Chondrocyte (in vitro differentiated cells): ENCODE measurements at regions not wholly inside any gene's neighbourhood (a gene's known extent, or its start where the extent isn't known, plus 50 kb on each side); places are given as distances from the start of the nearest gene placed in this dataset.

ENCODE experiments used
- DNase-seq: peaks from one replicate; pipeline ENCODE4 v3.0.0; 2021; ENCODE audit warnings: mixed read lengths, low spot score
- H3K27ac Mint-ChIP-seq: one replicate; pipeline ENCODE4 v1.8.0; 2021; ENCODE audit warnings: mild to moderate bottlenecking, moderate library complexity, mixed read lengths; ENCODE audit not compliant: unreplicated experiment
- H3K27me3 Mint-ChIP-seq: 2 replicates; pipeline ENCODE4 v1.8.0; 2021; ENCODE audit warnings: low read depth, mixed read lengths
- H3K36me3 Mint-ChIP-seq: 2 replicates; pipeline ENCODE4 v1.8.0; 2021; ENCODE audit warnings: low read depth, mixed read lengths
- H3K4me1 Mint-ChIP-seq: 2 replicates; pipeline ENCODE4 v1.8.0; 2021; ENCODE audit warnings: low read depth, mild to moderate bottlenecking, mixed read lengths
- H3K4me3 Mint-ChIP-seq: one replicate; pipeline ENCODE4 v1.8.0; 2021; ENCODE audit warnings: mild to moderate bottlenecking, moderate library complexity, mixed read lengths; ENCODE audit not compliant: unreplicated experiment
- H3K9me3 Mint-ChIP-seq: 2 replicates; pipeline ENCODE4 v1.8.0; 2021; ENCODE audit warnings: low read depth, mixed read lengths
- CTCF ChIP-seq: fragments of 200-600 bp; sonication (generic); IDR thresholded peaks from 2 replicates; pipeline ENCODE4 v1.5.0; 2021; ENCODE audit warnings: antibody characterized with exemption, mild to moderate bottlenecking, moderate library complexity

GRCh38 chr10:60508037-60508436 is 118.4 kb upstream of the ANK3 start:
- Mint-ChIP-seq H3K27me3 (peaks cover 4% of the 10 kb centered on the region), H3K4me3 (no peak overlapping the region), H3K9me3 (no peaks in the 10 kb centered on the region), H3K36me3 (no peaks in the 10 kb centered on the region), H3K27ac (no peak overlapping the region), H3K4me1 (peaks cover 21% of the 10 kb centered on the region)
- DNase-seq: no peak
- no peak for TF ChIP-seq CTCF

GRCh38 chr10:60502621-60503020 is 112.9 kb upstream of the ANK3 start:
- H3K4me1 Mint-ChIP-seq: peaks cover 5% of the 10 kb centered on the region
- H3K27ac Mint-ChIP-seq: no peak overlapping the region
- H3K36me3 Mint-ChIP-seq: no peaks in the 10 kb centered on the region
- H3K27me3 Mint-ChIP-seq: peaks cover 10% of the 10 kb centered on the region
- no peak overlapping the region for H3K4me3 Mint-ChIP-seq
- no peak for TF ChIP-seq CTCF
- H3K9me3 Mint-ChIP-seq: no peaks in the 10 kb centered on the region
- DNase-seq: no peak

GRCh38 chr10:60498985-60499384 is 109.3 kb upstream of the ANK3 start:
- peaks cover 17% of the 10 kb centered on the region for H3K4me1 Mint-ChIP-seq
- peaks cover 9% of the 10 kb centered on the region for H3K27me3 Mint-ChIP-seq
- no peak overlapping the region for H3K27ac Mint-ChIP-seq
- H3K36me3 Mint-ChIP-seq: no peaks in the 10 kb centered on the region
- H3K4me3 Mint-ChIP-seq: no peak overlapping the region
- H3K9me3 Mint-ChIP-seq: no peaks in the 10 kb centered on the region
- no peak for TF ChIP-seq CTCF
- DNase-seq: no peak

GRCh38 chr10:60497364-60497763 is 107.7 kb upstream of the ANK3 start:
- Mint-ChIP-seq H3K36me3 (no peaks in the 10 kb centered on the region), H3K4me1 (peaks cover 17% of the 10 kb centered on the region), H3K27ac (no peak overlapping the region), H3K4me3 (no peak overlapping the region), H3K9me3 (no peaks in the 10 kb centered on the region), H3K27me3 (peaks cover 2% of the 10 kb centered on the region)
- no peak for DNase-seq
- TF ChIP-seq CTCF: no peak

GRCh38 chr10:60496181-60496580 is 106.5 kb upstream of the ANK3 start:
- Mint-ChIP-seq H3K4me3 (no peak overlapping the region), H3K27ac (no peak overlapping the region), H3K9me3 (peaks cover 5% of the 10 kb centered on the region), H3K27me3 (peaks cover 2% of the 10 kb centered on the region), H3K4me1 (peaks cover 17% of the 10 kb centered on the region), H3K36me3 (no peaks in the 10 kb centered on the region)
- no peak for DNase-seq
- TF ChIP-seq CTCF: no peak
